NCI-H748 treated with DMSO at 0.1 percent for 48 hours (cell line): ENCODE measurements at regions not wholly inside any gene's neighbourhood (a gene's known extent, or its start where the extent isn't known, plus 50 kb on each side); places are given as distances from the start of the nearest gene placed in this dataset.
"Not testable (repeated sequence)": the region's sequence is repeated elsewhere in the genome, so short reads cannot be mapped to it uniquely, and the experiment has no call there.

Source experiments
- DNase-seq: peaks from one replicate; lab custom pipeline; 2025; lab: John Stamatoyannopoulos, UW

GRCh38 chr14:71396050-71396677 is 488.9 kb downstream of the PCNX1 start:
- no peak for DNase-seq

GRCh38 chr14:71397371-71397770 is 490.1 kb downstream of the PCNX1 start:
- no peak for DNase-seq

- DNase-seq: no peak
These were observed 491.2 kb downstream of the PCNX1 start for GRCh38 chr14:71398450-71398849.

DNA sequence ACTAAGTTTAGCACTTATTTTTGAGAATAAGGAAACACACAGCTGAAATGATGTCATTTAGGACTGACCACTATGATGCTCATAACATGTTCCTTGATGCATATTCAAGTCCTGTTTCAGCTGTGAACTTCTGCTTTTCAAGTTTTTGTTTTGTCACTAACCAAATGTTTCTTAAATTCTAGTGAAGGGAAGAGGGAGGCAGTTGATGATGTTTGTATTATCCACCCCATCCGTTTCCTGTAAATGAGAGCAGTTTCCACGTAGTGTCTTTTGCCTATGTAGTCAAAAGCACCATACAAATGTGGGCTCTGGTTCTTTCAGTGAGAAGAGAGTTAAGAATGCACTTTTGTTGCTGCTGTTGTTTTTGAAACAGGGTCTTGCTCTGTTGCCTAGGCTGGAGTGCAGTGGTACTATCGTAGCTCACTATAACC is 491.8 kb downstream of the PCNX1 start:
- no peak for DNase-seq

DNA sequence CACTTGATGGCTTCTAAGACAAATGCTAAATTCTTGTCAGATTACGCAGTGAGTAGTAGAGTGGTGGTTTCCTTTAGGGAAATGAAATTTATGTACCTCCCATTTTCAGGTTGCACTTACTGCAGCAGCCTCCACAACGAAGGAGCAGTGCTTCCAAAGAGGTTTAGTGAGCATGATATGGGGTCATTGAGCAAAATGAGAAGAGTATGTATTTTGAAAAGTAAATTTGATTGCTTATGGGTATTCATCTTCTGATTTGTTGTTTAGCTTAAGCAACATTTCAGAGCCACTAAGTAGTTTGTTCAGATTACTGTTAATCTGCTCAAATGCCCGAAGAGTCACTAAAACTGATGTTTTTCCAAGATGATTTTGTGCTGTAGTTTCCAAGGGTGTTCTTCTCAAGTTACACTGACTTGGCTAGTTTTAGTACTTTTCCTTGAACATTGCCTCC is 493.6 kb downstream of the PCNX1 start:
- no peak for DNase-seq

- not testable (repeated sequence) for DNase-seq
These were observed 495.2 kb downstream of the PCNX1 start for GRCh38 chr14:71402415-71402814.

GRCh38 chr14:71403656-71404055 is 496.4 kb downstream of the PCNX1 start:
- DNase-seq: no peak

GRCh38 chr14:71405676-71406075 is 498.4 kb downstream of the PCNX1 start:
- no peak for DNase-seq

DNA sequence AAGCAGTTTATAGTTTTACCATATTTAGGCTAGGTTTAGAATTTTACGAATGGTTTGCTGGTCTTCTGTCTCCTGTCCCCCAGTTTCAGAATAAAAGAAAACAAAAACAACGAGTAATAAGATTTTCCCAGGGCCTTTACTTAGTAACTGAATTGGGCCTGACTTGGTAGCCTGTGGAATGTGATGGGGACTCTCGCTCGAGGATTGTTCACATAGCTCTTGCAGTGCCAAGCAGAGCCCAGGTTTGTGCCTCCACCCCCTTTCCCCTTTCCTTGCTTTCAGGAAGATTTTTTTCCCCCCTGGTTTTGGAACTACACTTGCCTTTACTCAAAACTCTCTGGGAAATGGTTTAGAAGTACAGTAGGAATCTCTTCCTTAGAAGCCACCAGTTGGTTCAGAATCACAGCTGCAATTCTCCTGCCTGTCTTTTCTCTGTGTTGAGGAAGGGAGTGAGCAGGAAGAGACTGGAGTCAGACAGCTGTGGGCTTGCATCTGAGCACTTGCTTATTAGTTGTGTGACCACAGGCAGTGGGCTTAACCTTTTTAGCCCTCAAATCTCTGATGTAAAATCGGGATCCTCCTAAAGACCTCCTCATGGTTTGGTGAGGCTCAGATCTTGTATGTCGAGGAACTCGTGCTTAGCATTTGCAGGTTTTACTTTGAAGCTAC is 501.2 kb downstream of the PCNX1 start:
- DNase-seq: no peak

DNA sequence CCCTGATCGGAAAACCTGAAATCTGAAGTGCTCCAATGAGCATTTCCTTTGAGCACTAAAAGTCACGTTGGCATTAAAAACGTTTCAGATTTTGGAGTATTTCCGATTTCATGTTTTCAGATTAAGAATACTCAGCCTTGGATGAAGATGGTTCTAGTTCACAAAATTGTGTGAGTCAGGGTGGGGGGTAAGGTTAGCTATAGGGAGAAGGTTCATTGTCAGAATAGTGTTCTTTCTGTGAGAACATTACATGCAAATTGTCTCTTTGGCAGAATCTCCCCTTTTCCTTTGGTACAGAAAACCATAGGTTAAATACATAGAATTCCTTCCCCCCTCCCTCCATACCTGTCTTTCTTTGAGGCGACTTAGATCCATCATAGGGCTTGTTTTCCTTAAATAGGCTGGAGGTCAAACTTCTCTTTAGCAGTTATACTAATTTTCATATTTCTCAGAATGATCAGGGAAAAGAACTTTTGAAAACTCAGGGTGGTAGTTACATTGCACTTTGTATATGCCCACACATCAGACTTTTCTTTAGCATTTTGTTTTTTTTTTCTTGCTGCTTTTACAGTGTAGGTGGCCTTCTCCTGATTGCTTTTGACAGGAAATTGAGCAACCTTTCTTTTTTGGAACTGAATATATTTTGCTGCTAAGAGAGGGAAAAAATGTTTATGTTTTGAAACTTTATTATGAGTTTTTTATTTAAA is 503.5 kb downstream of the PCNX1 start:
- no peak for DNase-seq

DNA sequence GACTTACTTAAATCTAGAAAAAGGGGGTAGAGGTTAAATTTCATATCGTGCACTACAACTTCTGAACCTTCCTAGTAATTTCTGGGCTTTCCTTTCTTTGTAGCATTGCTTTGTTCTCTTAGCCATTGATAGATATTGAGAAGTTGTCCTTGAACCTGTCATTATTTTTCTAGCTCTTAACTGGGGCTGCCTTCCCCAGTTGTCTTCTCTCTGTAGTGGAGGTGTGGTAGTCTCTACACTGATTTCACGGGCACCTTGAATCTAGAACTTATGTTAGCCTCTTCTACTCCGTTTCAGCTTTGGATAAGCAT is 504.0 kb downstream of the PCNX1 start:
- no peak for DNase-seq

GRCh38 chr14:71411738-71412137 is 504.5 kb downstream of the PCNX1 start:
- DNase-seq: no peak

DNA sequence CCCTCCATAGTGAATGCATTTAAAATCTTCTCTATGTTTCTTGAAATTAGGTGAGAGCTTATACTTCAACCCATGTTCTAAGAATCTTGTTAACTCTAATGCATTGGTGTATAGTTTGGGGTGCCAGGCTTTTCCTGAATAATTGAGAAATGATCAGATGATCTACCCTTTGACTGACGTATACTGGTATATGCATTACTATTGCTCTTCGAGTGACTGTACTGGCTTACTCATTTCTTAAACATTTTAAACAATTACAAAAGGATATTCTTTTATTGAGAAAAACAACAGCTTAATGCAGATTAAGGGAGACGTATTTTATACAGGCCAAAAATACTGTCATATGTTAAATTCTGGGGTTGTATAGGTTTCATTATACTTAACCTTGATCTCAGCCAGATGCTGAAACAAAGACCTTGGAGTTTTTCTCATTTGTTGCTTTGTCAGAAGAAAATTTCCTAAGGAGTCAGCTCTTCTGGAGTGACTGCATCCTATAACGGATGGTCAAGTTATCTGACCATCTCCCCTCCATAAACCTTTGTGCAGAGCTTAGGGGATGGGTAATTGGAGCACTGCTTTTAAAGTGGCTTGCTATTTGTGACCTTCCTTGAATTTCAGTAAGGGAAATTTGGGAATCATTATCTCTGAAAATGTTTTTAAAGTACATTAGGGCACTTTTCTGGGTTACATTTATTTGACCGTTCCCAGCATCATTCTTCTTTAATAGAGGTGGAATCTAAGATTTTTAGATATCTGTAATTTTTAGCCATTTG is 507.6 kb downstream of the PCNX1 start:
- no peak for DNase-seq

- no peak for DNase-seq
These were observed 508.1 kb downstream of the PCNX1 start for GRCh38 chr14:71415404-71415690.

- DNase-seq: no peak
These were observed 509.1 kb downstream of the PCNX1 start for GRCh38 chr14:71416392-71416791.

GRCh38 chr14:71418532-71419245 is 511.4 kb downstream of the PCNX1 start:
- no peak for DNase-seq

- no peak for DNase-seq
These were observed 508.7 kb upstream of the RGS6 start for GRCh38 chr14:71423481-71423880.

DNA sequence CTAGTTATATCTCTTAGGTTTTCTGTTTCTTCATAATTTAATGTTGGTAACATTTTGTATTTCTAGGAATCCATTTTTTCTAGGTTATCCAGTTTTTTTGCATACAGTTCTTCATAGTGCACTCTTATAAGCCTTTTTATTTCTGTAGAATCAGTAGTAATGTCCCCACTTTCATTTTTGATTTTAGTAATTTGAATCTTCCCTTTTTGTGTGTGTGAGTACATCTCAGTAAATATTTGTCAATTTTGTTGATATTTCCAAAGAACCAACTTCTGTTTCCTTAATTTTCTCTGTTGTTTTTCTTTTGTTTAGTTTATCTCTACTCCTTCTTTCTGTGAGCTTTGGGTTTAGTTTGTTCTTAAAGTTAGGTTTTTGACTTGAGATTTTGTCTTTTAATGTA is 507.3 kb upstream of the RGS6 start:
- DNase-seq: no peak

- DNase-seq: no peak
These were observed 506.2 kb upstream of the RGS6 start for GRCh38 chr14:71426001-71426400.

- DNase-seq: no peak
These were observed 502.3 kb upstream of the RGS6 start for GRCh38 chr14:71429902-71430301.

DNA sequence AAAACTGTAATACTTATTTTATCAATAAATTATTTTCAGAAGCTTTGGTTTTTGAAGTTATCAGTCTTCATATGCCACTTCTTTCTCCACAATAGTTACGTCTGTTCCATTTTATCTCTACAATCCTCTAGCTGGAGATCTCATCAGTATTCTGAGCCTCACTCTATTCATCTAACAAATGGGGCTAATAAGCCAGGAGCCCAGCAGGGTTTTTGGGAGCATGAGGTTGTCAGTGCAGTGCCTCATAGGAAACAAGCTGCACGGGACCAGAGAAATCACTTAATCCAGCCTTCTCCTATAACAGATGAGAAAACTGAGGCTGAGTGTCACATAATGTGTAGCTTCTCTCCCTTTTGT is 501.9 kb upstream of the RGS6 start:
- no peak for DNase-seq

DNA sequence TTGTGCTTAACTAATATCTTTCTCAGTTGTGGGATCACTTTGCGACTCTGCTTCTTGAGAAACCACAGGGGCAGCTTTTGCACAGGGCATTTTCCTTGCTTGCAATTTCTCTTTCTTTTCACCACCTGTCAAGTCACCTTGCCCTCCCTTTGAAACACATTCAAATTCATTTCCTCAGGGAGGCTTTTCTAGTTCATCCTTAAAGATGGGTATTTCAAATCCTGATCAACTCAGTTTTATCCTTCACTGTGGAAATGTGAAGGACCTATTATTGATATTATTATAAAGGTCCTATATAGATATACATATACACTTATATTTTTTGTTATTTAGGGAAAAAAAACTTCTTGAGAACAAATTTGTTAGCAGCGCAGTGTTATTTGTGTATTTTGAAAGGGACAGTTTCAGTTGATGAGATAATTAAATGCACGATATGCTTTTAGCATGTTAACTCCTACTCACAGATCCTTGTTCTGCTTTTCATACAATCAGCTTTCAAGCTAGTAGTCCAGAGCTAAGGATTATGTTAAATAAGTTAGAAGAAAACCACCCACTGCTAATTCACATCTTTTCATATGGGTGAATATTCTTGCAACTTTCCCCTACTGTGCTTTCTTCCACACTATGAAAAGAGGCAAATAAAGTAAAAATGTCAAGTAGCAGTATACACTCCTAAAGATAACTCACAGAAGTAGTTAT is 501.4 kb upstream of the RGS6 start:
- no peak for DNase-seq
